ENCODE measurements at regions not wholly inside any gene's neighbourhood (a gene's known extent, or its start where the extent isn't known, plus 50 kb on each side); places are given as distances from the start of the nearest gene placed in this dataset.
"Not testable (repeated sequence)": the region's sequence is repeated elsewhere in the genome, so short reads cannot be mapped to it uniquely, and the experiment has no call there.

DNA sequence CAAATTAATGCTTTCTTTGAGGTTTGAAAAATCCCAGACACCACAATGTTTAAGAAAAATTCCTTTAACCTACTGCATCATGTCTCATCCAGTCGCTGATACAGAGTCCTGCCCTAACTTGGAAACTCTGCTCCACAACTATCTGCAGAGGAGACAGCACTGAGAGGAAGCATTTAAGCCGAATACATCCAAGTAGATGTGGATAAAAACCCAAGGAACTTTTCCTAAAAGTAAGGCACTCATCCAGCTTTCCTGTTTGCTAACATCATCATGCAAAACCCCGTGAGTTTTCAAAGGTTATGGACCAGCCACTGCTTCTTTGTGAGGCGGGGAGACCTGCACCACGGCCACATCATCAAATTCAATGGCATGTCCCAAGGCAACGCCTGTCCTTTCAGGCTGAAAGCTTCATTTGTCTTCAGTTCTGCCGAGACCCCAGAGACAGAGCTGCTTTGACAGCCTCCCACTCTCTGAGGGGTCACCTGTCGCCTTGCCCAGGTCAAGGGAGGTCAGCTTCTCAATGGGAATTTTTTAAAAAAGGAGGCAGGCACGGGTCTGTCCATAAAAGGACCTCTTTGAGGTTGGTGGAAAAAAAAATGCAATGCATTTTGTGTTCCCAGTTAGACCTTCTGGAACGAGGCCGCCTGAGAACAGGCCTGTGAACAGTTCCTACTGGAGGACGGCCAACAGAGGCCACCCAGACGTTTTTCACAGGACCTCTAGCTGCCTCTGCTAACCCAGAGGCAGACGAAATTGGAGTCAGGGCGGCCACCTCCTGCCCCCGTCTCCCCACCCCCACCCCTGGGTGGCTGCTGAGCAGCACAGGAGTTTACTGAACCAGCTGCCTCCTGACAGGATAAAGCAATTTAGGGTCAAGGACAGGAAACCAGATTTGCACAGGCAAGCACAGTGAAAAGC lies 142.5 kb upstream of the HDDC2 start:
- no peak for DNase-seq (ENCODE audit: low read depth in 1 of 2, low spot score in 1 of 2)
- no peak for TF ChIP-seq JUND (IDR thresholded peaks at IDR 0.05; ENCODE audit: low read depth)
- in situ Hi-C loops (cut with HindIII; ENCODE audit: low pct_unique_long_range_greater_than_20kb, low sequenced_read_pairs): no loop called here

DNA sequence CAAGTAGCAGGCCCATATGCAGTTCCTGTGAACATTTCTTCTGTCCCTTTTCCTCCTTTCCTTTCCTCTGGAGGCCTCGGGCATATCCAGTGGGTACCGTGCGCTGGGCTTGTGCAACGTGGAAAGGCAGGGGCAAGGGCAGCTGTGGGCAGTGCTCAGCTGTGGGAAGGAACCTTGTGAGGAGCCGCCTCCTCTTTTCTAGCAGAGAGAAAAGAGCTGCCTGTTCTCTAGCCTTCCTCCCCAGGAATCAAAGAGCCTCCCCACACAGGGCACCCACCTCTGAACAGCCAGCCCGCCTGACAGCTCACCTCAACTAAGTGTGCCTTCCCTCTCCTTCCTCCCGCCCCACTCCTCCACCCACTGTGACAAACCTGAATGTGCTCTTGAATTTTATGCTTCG lies 143.3 kb upstream of the HDDC2 start:
- TF ChIP-seq JUND (IDR thresholded peaks at IDR 0.05; ENCODE audit: low read depth): no peak
- DNase-seq (ENCODE audit: low read depth in 1 of 2, low spot score in 1 of 2): no peak
- in situ Hi-C loops (cut with HindIII; ENCODE audit: low pct_unique_long_range_greater_than_20kb, low sequenced_read_pairs): no loop called here

DNA sequence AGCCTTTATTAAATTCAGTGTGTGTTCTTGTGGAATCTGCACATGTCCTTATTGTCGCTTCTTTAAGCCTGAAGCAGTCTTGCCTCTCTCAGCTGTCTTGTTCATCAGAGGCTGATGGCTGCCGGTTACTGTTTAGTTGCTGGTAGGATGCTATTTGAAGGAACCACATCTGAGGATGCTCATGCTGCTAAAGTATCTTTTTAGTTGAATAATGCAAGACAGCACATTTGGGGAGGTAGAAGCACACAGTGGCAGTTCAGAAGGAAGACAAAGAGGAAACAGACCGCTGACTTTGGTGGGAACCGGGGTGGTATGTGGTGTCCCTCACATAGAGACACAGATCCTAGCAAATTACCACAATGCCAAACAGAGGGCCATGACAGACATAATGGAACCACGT lies 144.2 kb upstream of the HDDC2 start:
- in situ Hi-C loops (cut with HindIII; ENCODE audit: low pct_unique_long_range_greater_than_20kb, low sequenced_read_pairs): no loop called here
- no peak for TF ChIP-seq JUND (IDR thresholded peaks at IDR 0.05; ENCODE audit: low read depth)

DNA sequence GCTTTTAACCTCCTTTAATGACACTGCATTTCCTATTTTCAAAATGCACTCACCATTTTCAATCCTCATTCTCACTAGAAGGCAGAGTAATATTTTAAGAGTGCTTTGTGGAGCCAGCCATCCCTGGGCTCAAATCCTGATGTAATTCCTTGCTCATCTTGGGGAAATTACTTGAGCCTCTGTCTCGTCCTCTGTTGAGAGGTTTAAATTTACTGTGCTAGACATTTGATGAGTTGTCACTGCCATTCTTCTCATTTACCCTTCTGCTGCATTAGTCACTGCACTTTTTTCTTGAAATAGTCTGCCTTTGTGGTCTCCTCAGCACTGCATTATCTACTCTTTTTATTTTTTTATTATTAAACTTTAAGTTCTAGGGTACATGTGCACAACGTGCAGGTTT lies 150.0 kb upstream of the HDDC2 start:
- DNase-seq (ENCODE audit: low read depth in 1 of 2, low spot score in 1 of 2): no peak
- in situ Hi-C loops (cut with HindIII; ENCODE audit: low pct_unique_long_range_greater_than_20kb, low sequenced_read_pairs): no loop called here
- TF ChIP-seq JUND (IDR thresholded peaks at IDR 0.05; ENCODE audit: low read depth): no peak

More for the DNA sequence above, 144.2 kb upstream of the HDDC2 start:
- DNase-seq (ENCODE audit: low read depth in 1 of 2, low spot score in 1 of 2): no peak

DNA sequence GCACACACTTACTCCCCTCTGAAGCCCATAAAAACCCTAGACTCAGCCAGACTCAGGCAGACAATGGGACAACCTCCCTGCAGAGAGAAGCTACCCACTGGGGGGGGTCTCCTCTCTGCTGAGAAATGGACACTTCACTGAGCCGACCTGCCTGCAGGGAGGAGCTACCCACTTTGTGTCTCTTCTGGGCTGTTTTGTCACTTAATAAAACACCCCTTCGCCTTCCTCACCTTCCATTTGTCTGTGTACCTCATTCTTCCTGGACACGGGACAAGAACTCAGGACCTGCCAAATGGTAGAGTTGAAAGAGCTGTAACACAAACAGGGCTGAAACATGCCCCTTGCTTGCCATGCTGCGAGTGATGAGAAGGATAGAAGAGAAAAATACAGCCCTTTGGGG lies 151.7 kb upstream of the HDDC2 start:
- no peak for TF ChIP-seq JUND (IDR thresholded peaks at IDR 0.05; ENCODE audit: low read depth)
- in situ Hi-C loops (cut with HindIII; ENCODE audit: low pct_unique_long_range_greater_than_20kb, low sequenced_read_pairs): no loop called here
- DNase-seq (ENCODE audit: low read depth in 1 of 2, low spot score in 1 of 2): no peak

DNA sequence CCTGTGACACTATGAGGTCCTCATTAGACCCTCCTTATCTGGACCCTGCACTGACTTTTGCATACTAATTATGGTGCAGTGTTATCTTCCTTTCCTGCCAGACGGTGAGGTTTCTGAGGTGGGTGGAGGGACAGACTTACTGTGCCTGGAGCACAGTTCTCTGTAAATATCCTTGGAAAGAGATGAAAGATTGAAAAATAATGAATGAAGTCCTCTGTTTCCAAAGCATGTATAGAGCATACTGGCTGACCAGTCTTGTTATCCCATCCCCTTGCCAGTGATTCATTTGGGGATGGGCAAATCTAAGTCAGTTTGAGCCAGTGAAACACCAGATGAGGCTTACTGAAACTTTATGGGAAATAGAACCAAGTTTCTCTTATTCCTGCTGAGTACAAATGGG lies 152.6 kb upstream of the HDDC2 start:
- no peak for DNase-seq (ENCODE audit: low read depth in 1 of 2, low spot score in 1 of 2)
- in situ Hi-C loops (cut with HindIII; ENCODE audit: low pct_unique_long_range_greater_than_20kb, low sequenced_read_pairs): no loop called here
- TF ChIP-seq JUND (IDR thresholded peaks at IDR 0.05; ENCODE audit: low read depth): no peak

DNA sequence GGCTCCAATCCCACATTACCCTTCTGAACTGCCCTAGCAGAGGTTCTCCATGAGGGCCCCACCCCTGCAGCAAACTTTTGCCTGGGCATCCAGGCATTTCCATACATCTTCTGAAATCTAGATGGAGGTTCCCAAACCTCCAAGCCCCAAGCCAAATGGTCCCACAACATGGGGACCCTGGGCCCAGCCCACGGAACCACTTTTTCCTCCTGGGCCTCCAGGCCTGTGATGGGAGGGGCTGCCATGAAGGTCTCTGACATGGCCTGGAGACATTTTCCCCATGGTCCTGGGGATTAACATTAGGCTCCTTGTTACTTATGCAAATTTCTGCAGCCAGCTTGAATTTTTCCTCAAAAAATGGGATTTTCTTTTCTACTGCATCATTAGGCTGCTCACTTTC lies 156.7 kb upstream of the HDDC2 start:
- in situ Hi-C loops (cut with HindIII; ENCODE audit: low pct_unique_long_range_greater_than_20kb, low sequenced_read_pairs); DNase-seq (ENCODE audit: low read depth in 1 of 2, low spot score in 1 of 2): not testable (repeated sequence)

DNA sequence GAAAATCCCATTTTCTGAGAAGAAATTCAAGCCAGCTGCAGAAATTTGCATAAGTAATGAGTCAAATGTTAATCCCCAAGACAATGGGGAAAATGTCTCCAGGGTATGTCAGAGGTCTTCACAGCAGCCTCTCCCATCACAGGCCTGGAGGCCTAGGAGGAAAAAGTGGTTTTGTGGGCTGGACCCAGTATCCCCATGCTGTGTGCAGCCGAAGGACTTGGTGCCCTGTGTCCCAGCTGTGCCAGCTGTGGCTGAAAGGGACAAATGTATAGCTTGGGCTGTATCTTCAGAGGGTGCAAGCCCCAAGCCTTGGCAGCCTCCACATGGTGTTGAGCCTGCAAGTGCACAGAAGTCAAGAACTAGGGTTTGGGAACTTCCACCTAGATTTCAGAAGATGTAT lies 163.6 kb upstream of the HDDC2 start:
- in situ Hi-C loops (cut with HindIII; ENCODE audit: low pct_unique_long_range_greater_than_20kb, low sequenced_read_pairs); DNase-seq (ENCODE audit: low read depth in 1 of 2, low spot score in 1 of 2): not testable (repeated sequence)

DNA sequence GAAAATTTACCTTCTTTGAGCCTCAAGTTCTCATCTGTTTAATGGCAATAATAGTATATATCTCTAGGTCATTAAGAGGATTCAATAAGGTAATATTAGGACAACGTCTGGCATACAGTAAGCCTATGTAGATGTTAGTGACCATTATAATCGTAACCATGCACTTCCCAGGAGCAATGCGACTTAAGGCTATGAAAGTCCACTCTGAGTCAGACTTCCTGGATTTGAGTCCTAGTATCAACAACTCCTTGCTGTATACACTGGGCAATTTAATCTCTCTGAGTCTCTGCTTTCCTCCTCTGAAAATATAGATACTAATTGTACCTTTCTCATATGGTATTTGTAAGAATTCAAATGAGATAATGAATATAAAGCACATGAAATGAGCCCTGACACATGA lies 168.1 kb upstream of the HDDC2 start:
- in situ Hi-C loops (cut with HindIII; ENCODE audit: low pct_unique_long_range_greater_than_20kb, low sequenced_read_pairs): no loop called here
- no peak for DNase-seq (ENCODE audit: low read depth in 1 of 2, low spot score in 1 of 2)
- no peak for TF ChIP-seq JUND (IDR thresholded peaks at IDR 0.05; ENCODE audit: low read depth)

DNA sequence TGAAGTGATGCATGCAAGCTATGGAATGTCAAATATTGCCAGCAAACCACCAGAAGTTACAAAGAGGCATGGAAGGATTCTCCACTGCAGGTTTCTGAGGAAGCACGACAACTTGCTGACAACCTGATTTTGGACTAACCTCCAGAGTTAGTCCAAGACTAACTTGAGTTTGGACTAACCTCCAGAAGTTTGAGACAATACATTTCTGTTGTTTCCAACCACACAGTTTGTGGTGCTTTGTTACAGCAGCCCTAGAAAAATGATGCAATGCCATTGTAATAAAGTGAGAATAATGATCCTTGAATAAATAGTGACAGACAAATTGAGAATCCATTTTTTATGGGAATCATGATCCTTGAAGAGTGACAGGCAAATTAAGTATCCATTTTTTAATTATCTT lies 169.9 kb upstream of the HDDC2 start:
- DNase-seq (ENCODE audit: low read depth in 1 of 2, low spot score in 1 of 2): no peak
- no peak for TF ChIP-seq JUND (IDR thresholded peaks at IDR 0.05; ENCODE audit: low read depth)
- in situ Hi-C loops (cut with HindIII; ENCODE audit: low pct_unique_long_range_greater_than_20kb, low sequenced_read_pairs): no loop called here

DNA sequence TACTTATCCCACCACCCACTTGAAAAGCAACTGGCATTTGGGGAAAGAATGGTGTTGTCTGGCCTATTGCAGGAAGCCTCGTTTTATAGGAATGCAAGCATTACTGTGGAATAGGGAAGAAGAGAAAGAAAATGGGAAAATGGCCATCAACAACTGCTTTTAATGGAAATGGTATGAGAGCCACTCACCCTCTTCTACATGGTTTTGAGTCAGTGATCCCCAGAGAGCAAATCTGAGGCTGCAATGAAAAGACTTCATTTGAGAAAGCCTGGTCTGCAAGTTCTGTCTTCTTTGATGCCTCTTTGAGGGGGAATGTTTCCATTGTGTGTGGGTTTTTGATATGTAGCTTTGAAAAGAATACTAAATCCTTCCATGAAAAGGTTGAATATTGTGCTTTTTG lies 172.3 kb upstream of the HDDC2 start:
- TF ChIP-seq JUND (IDR thresholded peaks at IDR 0.05; ENCODE audit: low read depth): no peak
- in situ Hi-C loops (cut with HindIII; ENCODE audit: low pct_unique_long_range_greater_than_20kb, low sequenced_read_pairs): no loop called here
- no peak for DNase-seq (ENCODE audit: low read depth in 1 of 2, low spot score in 1 of 2)

DNA sequence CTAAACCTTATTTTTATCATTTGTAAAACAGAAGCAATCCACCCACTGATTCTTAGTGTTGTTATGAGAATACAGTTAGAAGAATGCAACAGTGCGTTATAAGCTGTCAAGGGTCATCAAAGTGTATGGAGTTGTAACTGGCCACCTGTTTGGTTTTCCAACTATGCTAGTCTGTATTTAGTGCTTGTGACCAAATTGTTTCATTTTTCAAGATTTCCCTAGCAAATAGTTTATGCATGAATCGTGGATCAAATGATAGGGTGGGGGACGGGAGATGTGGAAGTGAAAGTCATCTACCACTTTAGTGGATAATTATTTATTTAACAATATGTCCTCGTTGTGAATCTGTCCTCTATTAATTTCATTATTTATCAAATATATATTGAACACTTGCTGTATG lies 175.4 kb upstream of the HDDC2 start:
- DNase-seq (ENCODE audit: low read depth in 1 of 2, low spot score in 1 of 2): no peak
- no peak for TF ChIP-seq JUND (IDR thresholded peaks at IDR 0.05; ENCODE audit: low read depth)
- in situ Hi-C loops (cut with HindIII; ENCODE audit: low pct_unique_long_range_greater_than_20kb, low sequenced_read_pairs): no loop called here

DNA sequence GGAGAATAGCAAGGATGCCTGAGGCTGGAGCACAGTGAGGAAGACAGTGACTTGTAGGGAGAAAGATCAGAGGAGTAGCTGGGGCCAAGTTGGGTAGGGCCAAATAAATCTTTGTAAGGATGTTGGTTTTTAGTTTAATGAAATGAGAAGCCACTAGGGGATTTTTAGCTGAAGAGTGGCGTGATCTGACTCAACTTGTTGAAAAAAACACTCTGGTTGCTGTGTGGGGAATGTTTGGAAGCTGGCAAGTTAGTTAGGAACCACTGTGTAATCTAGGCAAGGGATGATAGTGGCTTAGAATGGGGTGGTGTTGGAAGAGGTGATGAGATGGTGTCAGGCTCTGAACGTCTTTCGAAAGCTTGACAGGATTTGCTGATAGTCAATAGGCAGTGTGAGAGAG lies 176.1 kb upstream of the HDDC2 start:
- no peak for DNase-seq (ENCODE audit: low read depth in 1 of 2, low spot score in 1 of 2)
- in situ Hi-C loops (cut with HindIII; ENCODE audit: low pct_unique_long_range_greater_than_20kb, low sequenced_read_pairs): no loop called here
- no peak for TF ChIP-seq JUND (IDR thresholded peaks at IDR 0.05; ENCODE audit: low read depth)

DNA sequence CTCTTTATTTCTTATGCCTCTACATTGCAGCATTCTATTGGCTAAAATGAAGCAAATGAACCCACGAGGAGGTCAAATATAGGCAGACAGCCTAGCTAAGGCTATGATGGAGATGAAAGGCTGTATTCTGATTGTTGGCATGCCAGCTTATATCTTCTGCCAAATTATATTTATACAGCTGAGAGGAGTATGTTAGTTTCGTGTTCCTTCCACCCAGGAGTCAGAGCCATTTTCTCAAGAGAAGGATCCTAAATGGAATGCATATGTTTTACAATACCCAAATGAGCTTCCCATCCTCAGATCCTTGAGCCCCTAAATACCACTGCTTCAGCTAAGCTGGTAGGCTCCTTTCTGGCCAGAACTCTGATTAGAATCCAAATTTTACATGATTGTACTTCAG lies 178.4 kb upstream of the HDDC2 start:
- no peak for TF ChIP-seq JUND (IDR thresholded peaks at IDR 0.05; ENCODE audit: low read depth)
- no peak for DNase-seq (ENCODE audit: low read depth in 1 of 2, low spot score in 1 of 2)
- in situ Hi-C loops (cut with HindIII; ENCODE audit: low pct_unique_long_range_greater_than_20kb, low sequenced_read_pairs): no loop called here

Measured in T47D (cell line).